ENCODE measurements at regions not wholly inside any gene's neighbourhood (a gene's known extent, or its start where the extent isn't known, plus 50 kb on each side); places are given as distances from the start of the nearest gene placed in this dataset.

DNA sequence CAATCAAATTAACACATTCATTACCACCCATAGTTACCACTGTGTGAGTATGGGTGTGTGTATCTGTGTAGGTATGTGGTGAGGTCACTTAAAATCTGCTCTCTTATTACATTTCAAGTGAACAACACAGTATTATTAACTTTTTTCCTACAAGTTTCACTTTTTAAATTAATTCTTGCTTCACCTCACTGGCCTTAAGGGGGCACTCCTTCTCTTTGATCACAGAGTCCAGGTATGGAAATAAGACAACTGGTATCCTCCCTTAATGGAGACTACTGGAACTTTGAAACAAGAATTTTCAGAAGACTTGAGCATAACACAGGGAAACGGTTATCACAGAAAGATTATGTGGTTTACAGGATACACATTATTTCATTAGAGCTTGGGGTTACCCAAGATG is 255.8 kb downstream of the ASXL3 start:
- H2AFZ ChIP-seq (ENCODE audit: low read length): no peak overlapping the region
- H3K36me3 ChIP-seq (ENCODE audit: control insufficient read depth, insufficient read depth, low read length): no peaks in the 10 kb centered on the region
- H3K4me2 ChIP-seq (ENCODE audit: extremely low read depth, insufficient read depth, low read length): no peak overlapping the region
- no peak overlapping the region for H3K4me3 ChIP-seq (replicated peaks in 1 of 4; ENCODE audit: control extremely low read depth in 1 of 4, insufficient read depth in 1 of 4, low read depth in 3 of 4, low read length in 4 of 4)
- H3K4me1 ChIP-seq (ENCODE audit: control insufficient read depth, extremely low read depth, insufficient read depth, low read length): no peaks in the 10 kb centered on the region
- DNase-seq (ENCODE audit: low read depth in 2 of 2): no peak
- no peaks in the 10 kb centered on the region for H3K79me2 ChIP-seq (ENCODE audit: control insufficient read depth, insufficient read depth, low read length)
- TF ChIP-seq EZH2 (IDR thresholded peaks at IDR 0.05; ENCODE audit: low read length, missing control alignments): no peak
- TF ChIP-seq CTCF (conservative IDR thresholded peaks at IDR 0.05 in 1 of 2, IDR thresholded peaks at IDR 0.05 in 1 of 2; ENCODE audit: low read depth in 1 of 2, low read length in 2 of 2): no peak
- H3K9me3 ChIP-seq (ENCODE audit: control insufficient read depth, insufficient read depth, low read depth, low read length): no peaks in the 10 kb centered on the region
- H3K9ac ChIP-seq (ENCODE audit: insufficient read depth, low read length): no peak overlapping the region
- H4K20me1 ChIP-seq (ENCODE audit: control insufficient read depth, extremely low read depth, insufficient read depth, low read length): no peaks in the 10 kb centered on the region
- H3K27ac ChIP-seq (ENCODE audit: insufficient read depth, low read length): no peak overlapping the region
- H3K27me3 ChIP-seq (ENCODE audit: control insufficient read depth, insufficient read depth, low read length): no peaks in the 10 kb centered on the region

DNA sequence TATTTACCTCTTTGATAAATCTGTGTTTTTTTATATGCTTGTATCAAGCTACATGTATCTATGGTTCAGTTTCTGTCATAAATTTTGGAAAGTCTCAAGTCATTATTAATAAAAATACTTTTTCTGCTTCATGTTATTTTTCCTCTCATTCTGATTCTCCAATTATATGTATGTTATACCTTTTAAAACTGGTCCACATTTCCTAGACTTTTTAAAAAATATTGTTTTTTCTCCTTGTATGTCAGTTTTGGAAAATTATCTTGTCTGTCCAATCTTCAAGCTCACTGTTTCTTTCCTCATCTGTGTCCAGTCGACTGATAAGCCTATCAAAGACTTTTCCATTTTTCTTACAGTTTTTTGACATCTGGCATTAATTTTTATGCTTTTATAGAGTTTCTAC is 253.4 kb downstream of the ASXL3 start:
- no peak for DNase-seq (ENCODE audit: low read depth in 2 of 2)
- Histone ChIP-seq H3K27me3 (ENCODE audit: control insufficient read depth, insufficient read depth, low read length) (no peaks in the 10 kb centered on the region), H3K9ac (ENCODE audit: insufficient read depth, low read length) (no peak overlapping the region), H3K4me3 (replicated peaks in 1 of 4; ENCODE audit: control extremely low read depth in 1 of 4, insufficient read depth in 1 of 4, low read depth in 3 of 4, low read length in 4 of 4) (no peak overlapping the region), H3K9me3 (ENCODE audit: control insufficient read depth, insufficient read depth, low read depth, low read length) (no peaks in the 10 kb centered on the region), H3K4me1 (ENCODE audit: control insufficient read depth, extremely low read depth, insufficient read depth, low read length) (no peaks in the 10 kb centered on the region), H4K20me1 (ENCODE audit: control insufficient read depth, extremely low read depth, insufficient read depth, low read length) (no peaks in the 10 kb centered on the region), H3K79me2 (ENCODE audit: control insufficient read depth, insufficient read depth, low read length) (no peaks in the 10 kb centered on the region), H3K36me3 (ENCODE audit: control insufficient read depth, insufficient read depth, low read length) (no peaks in the 10 kb centered on the region), H2AFZ (ENCODE audit: low read length) (no peak overlapping the region), H3K4me2 (ENCODE audit: extremely low read depth, insufficient read depth, low read length) (no peak overlapping the region), H3K27ac (ENCODE audit: insufficient read depth, low read length) (no peak overlapping the region)
- TF ChIP-seq CTCF (conservative IDR thresholded peaks at IDR 0.05 in 1 of 2, IDR thresholded peaks at IDR 0.05 in 1 of 2; ENCODE audit: low read depth in 1 of 2, low read length in 2 of 2) (no peak), EZH2 (IDR thresholded peaks at IDR 0.05; ENCODE audit: low read length, missing control alignments) (no peak)

- no peaks in the 10 kb centered on the region for H3K36me3 ChIP-seq (ENCODE audit: control insufficient read depth, insufficient read depth, low read length)
- no peaks in the 10 kb centered on the region for H3K27me3 ChIP-seq (ENCODE audit: control insufficient read depth, insufficient read depth, low read length)
- H3K4me2 ChIP-seq (ENCODE audit: extremely low read depth, insufficient read depth, low read length): no peak overlapping the region
- H3K27ac ChIP-seq (ENCODE audit: insufficient read depth, low read length): no peak overlapping the region
- TF ChIP-seq CTCF (conservative IDR thresholded peaks at IDR 0.05 in 1 of 2, IDR thresholded peaks at IDR 0.05 in 1 of 2; ENCODE audit: low read depth in 1 of 2, low read length in 2 of 2) (no peak), EZH2 (IDR thresholded peaks at IDR 0.05; ENCODE audit: low read length, missing control alignments) (no peak)
- no peak overlapping the region for H3K4me3 ChIP-seq (replicated peaks in 1 of 4; ENCODE audit: control extremely low read depth in 1 of 4, insufficient read depth in 1 of 4, low read depth in 3 of 4, low read length in 4 of 4)
- H3K9ac ChIP-seq (ENCODE audit: insufficient read depth, low read length): no peak overlapping the region
- no peaks in the 10 kb centered on the region for H4K20me1 ChIP-seq (ENCODE audit: control insufficient read depth, extremely low read depth, insufficient read depth, low read length)
- H3K79me2 ChIP-seq (ENCODE audit: control insufficient read depth, insufficient read depth, low read length): no peaks in the 10 kb centered on the region
- DNase-seq (ENCODE audit: low read depth in 2 of 2): no peak
- H2AFZ ChIP-seq (ENCODE audit: low read length): no peak overlapping the region
- no peaks in the 10 kb centered on the region for H3K4me1 ChIP-seq (ENCODE audit: control insufficient read depth, extremely low read depth, insufficient read depth, low read length)
- no peaks in the 10 kb centered on the region for H3K9me3 ChIP-seq (ENCODE audit: control insufficient read depth, insufficient read depth, low read depth, low read length)
These were observed 252.2 kb downstream of the ASXL3 start for GRCh38 chr18:33830213-33830612.
